BJ (cell line): ENCODE measurements at regions not wholly inside any gene's neighbourhood (a gene's known extent, or its start where the extent isn't known, plus 50 kb on each side); places are given as distances from the start of the nearest gene placed in this dataset.

Experiments
- CTCF ChIA-PET: fragments of 350-600 bp; formaldehyde crosslinking; extraction: SDS; loops from one replicate; lab custom pipeline; 2021; ENCODE audit warnings: antibody characterized with exemption, inconsistent platforms; lab: Yijun Ruan, JAX
- POLR2A ChIA-PET: fragments of 300-600 bp; sonication (Branson Sonifier 250); formaldehyde crosslinking; extraction: SDS; loops from one replicate; lab custom pipeline; 2021; ENCODE audit warnings: antibody characterized with exemption; lab: Charles Lee
- DNase-seq: peaks from one replicate; pipeline ENCODE4 v3.0.0-alpha.2; 2011; ENCODE audit warnings: low read depth
- H3K27me3 ChIP-seq: 2 replicates; pipeline ENCODE4 v1.6.0; 2011; ENCODE audit warnings: low read length; ENCODE audit not compliant: control insufficient read depth, insufficient read depth
- H3K36me3 ChIP-seq: 2 replicates; pipeline ENCODE4 v1.5.1; 2011; ENCODE audit warnings: low read length; ENCODE audit not compliant: control insufficient read depth, insufficient read depth
- H3K4me3 ChIP-seq: 2 replicates; pipeline ENCODE4 v1.5.1; 2011; ENCODE audit warnings: low read depth, mild to moderate bottlenecking, control low read depth, low read length
- TF ChIP-seq, protein P1 (sequence below): IDR thresholded peaks from 2 replicates; pipeline ENCODE4 v1.5.1; 2011; ENCODE audit warnings: low read depth, mild to moderate bottlenecking, control low read depth, inconsistent platforms, low read length, moderate library complexity; ENCODE audit not compliant: insufficient read depth

DNA sequence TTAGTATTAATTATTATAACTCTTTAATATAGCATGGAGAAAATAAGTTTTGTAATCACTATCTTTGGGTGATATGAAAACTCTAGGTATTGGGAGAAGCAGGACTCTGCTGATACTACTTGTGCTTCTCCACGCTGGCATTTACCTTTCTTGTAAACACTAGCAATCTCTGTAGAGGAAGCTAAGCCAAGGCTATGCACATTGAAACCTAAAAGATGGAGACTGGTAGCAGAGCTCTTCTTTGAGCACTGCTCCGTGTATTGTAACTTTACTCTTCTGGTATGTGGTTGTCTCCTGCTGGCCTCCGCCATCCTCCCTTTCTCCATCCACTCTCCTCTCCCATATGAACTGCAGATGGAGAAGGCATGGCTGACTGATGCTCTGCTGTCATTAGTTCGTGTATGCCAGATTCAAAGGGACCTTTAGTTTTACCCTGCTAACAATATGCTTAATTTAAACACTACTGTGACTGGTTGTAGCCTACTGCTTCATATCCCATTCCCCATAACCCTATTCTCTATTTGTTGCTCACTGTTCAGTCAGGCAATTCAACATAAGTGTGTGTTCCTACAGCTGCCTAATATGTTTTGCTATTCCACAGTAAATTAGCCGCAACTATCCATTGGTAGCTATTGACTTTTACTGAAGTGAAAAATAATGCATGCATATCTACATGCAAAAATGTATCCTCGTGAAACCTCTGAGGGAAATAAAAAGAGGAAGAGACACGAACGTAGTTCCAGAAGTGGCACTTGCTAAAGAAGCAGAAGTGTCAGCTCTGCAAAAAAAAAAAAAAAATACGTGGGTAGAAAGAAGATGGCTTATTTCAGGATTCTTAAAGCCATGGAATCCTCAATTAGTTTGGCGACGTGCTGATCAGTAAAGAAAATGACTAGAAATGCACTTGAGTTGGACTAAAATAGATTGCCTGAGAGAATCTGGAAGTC lies 55.6 kb upstream of the CCSER1 start:
- no peak for DNase-seq
- TF ChIP-seq, protein P1, sequence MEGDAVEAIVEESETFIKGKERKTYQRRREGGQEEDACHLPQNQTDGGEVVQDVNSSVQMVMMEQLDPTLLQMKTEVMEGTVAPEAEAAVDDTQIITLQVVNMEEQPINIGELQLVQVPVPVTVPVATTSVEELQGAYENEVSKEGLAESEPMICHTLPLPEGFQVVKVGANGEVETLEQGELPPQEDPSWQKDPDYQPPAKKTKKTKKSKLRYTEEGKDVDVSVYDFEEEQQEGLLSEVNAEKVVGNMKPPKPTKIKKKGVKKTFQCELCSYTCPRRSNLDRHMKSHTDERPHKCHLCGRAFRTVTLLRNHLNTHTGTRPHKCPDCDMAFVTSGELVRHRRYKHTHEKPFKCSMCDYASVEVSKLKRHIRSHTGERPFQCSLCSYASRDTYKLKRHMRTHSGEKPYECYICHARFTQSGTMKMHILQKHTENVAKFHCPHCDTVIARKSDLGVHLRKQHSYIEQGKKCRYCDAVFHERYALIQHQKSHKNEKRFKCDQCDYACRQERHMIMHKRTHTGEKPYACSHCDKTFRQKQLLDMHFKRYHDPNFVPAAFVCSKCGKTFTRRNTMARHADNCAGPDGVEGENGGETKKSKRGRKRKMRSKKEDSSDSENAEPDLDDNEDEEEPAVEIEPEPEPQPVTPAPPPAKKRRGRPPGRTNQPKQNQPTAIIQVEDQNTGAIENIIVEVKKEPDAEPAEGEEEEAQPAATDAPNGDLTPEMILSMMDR = no peak
- no peak overlapping the region for H3K4me3 ChIP-seq
- ChIA-PET POLR2A (no interaction called here), CTCF (no interaction called here)
- no peaks in the 10 kb centered on the region for H3K36me3 ChIP-seq
- H3K27me3 ChIP-seq = no peaks in the 10 kb centered on the region

DNA sequence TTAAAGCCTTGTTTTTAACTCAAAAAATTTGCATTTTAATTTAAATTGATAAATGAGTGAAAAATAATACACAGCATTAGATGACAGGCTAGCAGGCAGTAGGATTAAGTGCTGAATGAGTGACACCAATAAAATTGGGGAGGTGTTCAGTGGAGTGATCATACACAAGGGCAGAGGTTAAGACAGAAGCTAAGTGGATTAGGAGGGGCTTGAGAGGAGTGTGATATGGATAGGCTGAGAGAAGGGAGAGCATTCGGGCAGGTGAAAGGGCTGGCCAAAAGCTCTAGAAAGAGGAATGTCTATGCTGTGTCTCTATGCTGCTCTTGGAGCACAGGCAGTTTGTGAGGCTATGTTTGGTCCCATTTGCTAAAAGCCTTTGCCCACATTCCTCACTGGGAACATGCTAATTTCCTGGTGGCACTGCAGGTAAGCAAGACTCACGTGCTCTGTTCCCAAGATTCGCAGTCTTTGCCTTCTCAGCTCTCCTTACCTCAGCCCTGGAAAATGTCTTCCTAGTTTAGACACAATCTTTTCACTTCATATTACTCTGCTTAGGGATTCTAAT lies 52.8 kb upstream of the CCSER1 start:
- DNase-seq = no peak
- CTCF ChIA-PET = no interaction called here
- H3K27me3 ChIP-seq = no peaks in the 10 kb centered on the region
- no peak overlapping the region for H3K4me3 ChIP-seq
- POLR2A ChIA-PET = no interaction called here
- TF ChIP-seq, protein P1 = no peak
- H3K36me3 ChIP-seq = no peaks in the 10 kb centered on the region
